ENCODE measurements at regions not wholly inside any gene's neighbourhood (a gene's known extent, or its start where the extent isn't known, plus 50 kb on each side); places are given as distances from the start of the nearest gene placed in this dataset.

GRCh38 chr2:117091041-117091837 lies 723.3 kb upstream of the DDX18 start (continued):
- TF ChIP-seq KDM5A (IDR thresholded peaks at IDR 0.05; ENCODE audit: low read length) (no peak), CHD7 (IDR thresholded peaks at IDR 0.05; ENCODE audit: insufficient replicate concordance, low read length) (no peak), RAD21 (IDR thresholded peaks at IDR 0.05 in 1 of 2, conservative IDR thresholded peaks at IDR 0.05 in 1 of 2; ENCODE audit: low read depth in 2 of 2, low read length in 2 of 2) (no peak), CBX5 (IDR thresholded peaks at IDR 0.05; ENCODE audit: low read depth, low read length) (no peak), GTF2F1 (IDR thresholded peaks at IDR 0.05; ENCODE audit: borderline replicate concordance, low read depth, low read length) (no peak), MAFK (IDR thresholded peaks at IDR 0.05; ENCODE audit: low read depth, low read length) (no peak), BCL11A (IDR thresholded peaks at IDR 0.05; ENCODE audit: low read depth in 2 of 2, low read length in 2 of 2) (no peak), POU5F1 (IDR thresholded peaks at IDR 0.05; ENCODE audit: low read depth, low read length) (no peak)
